ENCODE measurements at regions not wholly inside any gene's neighbourhood (a gene's known extent, or its start where the extent isn't known, plus 50 kb on each side); places are given as distances from the start of the nearest gene placed in this dataset.
A peak's percentile ranks its signal among the peaks of the same experiment; 100 is the strongest.

DNA sequence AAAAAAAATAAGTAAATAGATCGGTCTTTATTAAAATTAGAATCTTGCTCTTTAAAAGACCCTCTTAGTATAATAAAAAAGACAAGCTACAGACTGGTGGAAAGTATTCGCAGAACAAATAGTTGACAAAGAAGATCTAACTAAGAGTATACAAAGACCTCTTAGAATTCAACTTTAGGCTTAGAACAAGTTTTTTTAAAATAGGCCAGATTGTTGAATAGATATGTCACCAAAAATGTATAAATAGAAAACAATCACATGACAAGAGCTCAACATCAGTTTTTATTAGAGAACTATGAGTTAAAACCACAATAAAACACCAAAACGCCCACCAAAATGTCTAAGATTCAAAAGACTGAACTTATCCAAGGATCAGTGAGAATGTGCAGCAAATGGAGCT is 632.7 kb upstream of the PTCHD4 start:
- Histone ChIP-seq H3K27ac (ENCODE audit: low read depth, low read length) (no peak overlapping the region), H3K9me3 (ENCODE audit: control insufficient read depth in 1 of 2, low read length in 2 of 2) (no peaks in the 10 kb centered on the region), H3K4me1 (ENCODE audit: insufficient read depth, low read length) (no peaks in the 10 kb centered on the region), H3K27me3 (ENCODE audit: insufficient read depth, low read length) (no peaks in the 10 kb centered on the region), H3K4me3 (ENCODE audit: low read length in 2 of 2) (no peak overlapping the region), H3K36me3 (ENCODE audit: insufficient read depth, low read length) (no peaks in the 10 kb centered on the region)
- H3K4me3 Mint-ChIP-seq: no peak overlapping the region
- H3K27me3 Mint-ChIP-seq: no peaks in the 10 kb centered on the region
- ChIA-PET POLR2A (ENCODE audit: partially characterized antibody) (no interaction called here), CTCF (ENCODE audit: partially characterized antibody) (no interaction called here)
- H3K36me3 Mint-ChIP-seq: no peaks in the 10 kb centered on the region
- no peak for DNase-seq
- peaks cover 0 to 9% (median 4%) of the 10 kb centered on the region in 8 donors for H3K9me3 Mint-ChIP-seq
- no peaks in the 10 kb centered on the region for H3K4me1 Mint-ChIP-seq
- intact Hi-C loops (cut with micrococcal nuclease): no loop called here
- H3K27ac Mint-ChIP-seq: no peak overlapping the region

DNA sequence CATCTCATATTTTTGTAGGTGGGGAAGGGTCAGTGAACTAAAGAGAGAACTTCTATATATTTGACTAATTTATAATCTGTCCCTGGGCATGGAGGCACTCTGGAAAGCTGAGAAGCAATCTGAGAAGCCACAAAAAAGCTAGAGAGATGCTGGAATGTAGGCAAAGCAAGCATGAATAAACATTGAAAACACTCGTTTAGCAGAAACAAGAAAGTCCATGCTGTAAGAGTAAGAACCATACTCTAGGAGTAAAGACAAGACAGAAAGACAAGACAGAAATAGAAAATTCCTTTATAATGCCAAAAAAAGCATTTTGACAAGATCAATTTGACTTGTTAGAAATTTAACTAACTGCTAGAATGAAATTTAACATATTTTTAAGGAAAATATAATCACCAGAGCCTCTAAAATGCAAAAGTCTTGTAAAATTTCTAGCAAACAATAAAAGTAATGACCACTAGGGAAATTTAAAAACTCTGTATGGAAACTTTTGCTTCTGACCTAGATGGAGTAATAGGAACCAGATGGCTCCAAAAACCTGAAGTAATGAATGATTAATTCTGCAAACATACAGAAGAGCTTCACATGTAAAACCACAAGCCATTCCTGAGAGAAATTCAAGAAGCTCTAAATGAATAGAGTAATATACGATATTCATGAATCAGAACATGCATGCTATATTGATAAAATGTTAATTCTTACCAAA is 625.7 kb upstream of the PTCHD4 start:
- peaks cover 0 to 14% (median 5%) of the 10 kb centered on the region in 8 donors for H3K9me3 Mint-ChIP-seq

DNA sequence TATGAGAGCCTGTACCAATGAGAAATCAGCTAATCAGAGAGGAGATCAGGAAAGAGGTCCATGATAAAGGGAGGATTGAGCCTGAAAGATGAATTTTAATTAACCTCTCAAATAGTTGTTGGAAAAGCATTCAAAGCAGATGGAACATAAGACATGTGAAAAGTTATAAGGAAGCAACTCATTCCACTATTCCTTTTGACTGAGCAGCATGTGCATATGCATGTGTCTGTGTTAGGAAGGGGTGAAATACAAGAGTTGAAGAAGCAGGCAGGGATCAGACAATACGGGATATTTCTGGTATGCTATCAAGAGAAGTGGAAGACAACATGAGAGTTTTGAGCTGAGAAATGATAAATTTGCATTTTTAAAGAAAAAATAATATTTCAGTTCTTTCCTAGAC is 624.8 kb upstream of the PTCHD4 start:
- no peak for DNase-seq
- Mint-ChIP-seq H3K9me3 (peaks cover 0 to 18% (median 9%) of the 10 kb centered on the region in 8 donors), H3K27ac (no peak overlapping the region), H3K27me3 (no peaks in the 10 kb centered on the region), H3K4me3 (peak overlapping the region in 1 of 8 donors; percentile 43), H3K36me3 (no peaks in the 10 kb centered on the region), H3K4me1 (no peaks in the 10 kb centered on the region)
- Histone ChIP-seq H3K27me3 (ENCODE audit: insufficient read depth, low read length) (no peaks in the 10 kb centered on the region), H3K36me3 (ENCODE audit: insufficient read depth, low read length) (no peaks in the 10 kb centered on the region), H3K4me3 (ENCODE audit: low read length in 2 of 2) (no peak overlapping the region), H3K27ac (ENCODE audit: low read depth, low read length) (no peak overlapping the region), H3K4me1 (ENCODE audit: insufficient read depth, low read length) (no peaks in the 10 kb centered on the region), H3K9me3 (ENCODE audit: control insufficient read depth in 1 of 2, low read length in 2 of 2) (no peaks in the 10 kb centered on the region)
- ChIA-PET POLR2A (ENCODE audit: partially characterized antibody) (no interaction called here), CTCF (ENCODE audit: partially characterized antibody) (no interaction called here)
- intact Hi-C loops (cut with micrococcal nuclease): no loop called here

More for the DNA sequence above, 625.7 kb upstream of the PTCHD4 start:
- no peaks in the 10 kb centered on the region for H3K4me1 Mint-ChIP-seq
- H3K27me3 Mint-ChIP-seq: no peaks in the 10 kb centered on the region
- Histone ChIP-seq H3K9me3 (ENCODE audit: control insufficient read depth in 1 of 2, low read length in 2 of 2) (no peaks in the 10 kb centered on the region), H3K4me1 (ENCODE audit: insufficient read depth, low read length) (no peaks in the 10 kb centered on the region), H3K27ac (ENCODE audit: low read depth, low read length) (no peak overlapping the region), H3K27me3 (ENCODE audit: insufficient read depth, low read length) (no peaks in the 10 kb centered on the region), H3K36me3 (ENCODE audit: insufficient read depth, low read length) (no peaks in the 10 kb centered on the region), H3K4me3 (ENCODE audit: low read length in 2 of 2) (no peak overlapping the region)
- ChIA-PET CTCF (ENCODE audit: partially characterized antibody) (no interaction called here), POLR2A (ENCODE audit: partially characterized antibody) (no interaction called here)
- H3K27ac Mint-ChIP-seq: no peak overlapping the region
- no peaks in the 10 kb centered on the region for H3K36me3 Mint-ChIP-seq
- DNase-seq: no peak
- H3K4me3 Mint-ChIP-seq: no peak overlapping the region
- intact Hi-C loops (cut with micrococcal nuclease): no loop called here

DNA sequence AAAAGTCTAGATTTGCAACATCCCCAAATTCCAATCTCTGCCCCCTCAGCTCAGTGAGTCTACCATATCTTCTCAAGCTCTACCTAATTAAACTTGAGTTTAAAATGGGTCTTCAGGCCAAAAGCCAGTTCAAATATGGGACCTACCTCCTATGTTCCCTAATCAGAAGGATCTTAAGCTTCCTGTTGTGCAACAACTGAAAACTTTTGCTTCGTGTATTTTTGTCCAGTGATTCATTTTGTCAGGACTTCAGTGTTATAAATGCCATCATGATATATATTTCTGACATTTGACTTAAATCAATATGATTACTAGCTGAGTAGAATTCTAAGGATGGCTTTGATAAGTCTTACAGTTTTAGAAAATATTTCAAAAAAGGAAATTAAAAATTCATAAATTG is 622.6 kb upstream of the PTCHD4 start:
- Histone ChIP-seq H3K4me1 (ENCODE audit: insufficient read depth, low read length) (no peaks in the 10 kb centered on the region), H3K27me3 (ENCODE audit: insufficient read depth, low read length) (no peaks in the 10 kb centered on the region), H3K9me3 (ENCODE audit: control insufficient read depth in 1 of 2, low read length in 2 of 2) (no peaks in the 10 kb centered on the region), H3K27ac (ENCODE audit: low read depth, low read length) (no peak overlapping the region), H3K36me3 (ENCODE audit: insufficient read depth, low read length) (no peaks in the 10 kb centered on the region), H3K4me3 (ENCODE audit: low read length in 2 of 2) (no peak overlapping the region)
- no peak for DNase-seq
- Mint-ChIP-seq H3K9me3 (peaks cover 0 to 30% (median 14%) of the 10 kb centered on the region in 8 donors), H3K27me3 (no peaks in the 10 kb centered on the region), H3K36me3 (no peaks in the 10 kb centered on the region), H3K4me1 (no peaks in the 10 kb centered on the region), H3K4me3 (no peak overlapping the region), H3K27ac (no peak overlapping the region)
- ChIA-PET CTCF (ENCODE audit: partially characterized antibody) (no interaction called here), POLR2A (ENCODE audit: partially characterized antibody) (no interaction called here)
- intact Hi-C loops (cut with micrococcal nuclease): no loop called here

DNA sequence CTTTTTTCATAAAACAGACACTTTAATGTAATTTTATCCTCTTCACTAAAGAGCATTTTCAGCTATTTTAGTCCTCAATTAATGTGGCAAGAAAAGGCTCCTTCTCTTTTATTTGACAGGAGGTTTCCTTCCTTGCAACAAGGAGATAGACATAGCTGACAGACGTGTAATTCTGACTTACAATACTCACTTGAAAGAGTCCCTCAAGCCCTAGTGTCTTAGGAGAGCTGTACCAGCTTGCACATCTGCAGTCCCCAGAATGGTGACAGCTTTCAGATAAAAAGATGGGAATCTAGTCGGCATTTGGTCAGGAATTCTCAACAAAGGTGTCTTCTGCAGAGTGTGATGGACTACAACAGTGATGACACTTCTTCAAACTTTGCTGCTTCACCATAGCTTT is 603.7 kb upstream of the PTCHD4 start:
- CTCF ChIA-PET (ENCODE audit: partially characterized antibody): no interaction called here
- intact Hi-C loops (cut with micrococcal nuclease): no loop called here
- DNase-seq: no peak
- Mint-ChIP-seq H3K4me1 (no peaks in the 10 kb centered on the region), H3K9me3 (peaks cover under 1 to 14% (median 3%) of the 10 kb centered on the region in 8 donors), H3K36me3 (no peaks in the 10 kb centered on the region), H3K27me3 (no peaks in the 10 kb centered on the region), H3K27ac (no peak overlapping the region), H3K4me3 (no peak overlapping the region)
- H3K27me3 ChIP-seq (ENCODE audit: insufficient read depth, low read length): no peaks in the 10 kb centered on the region
- no peaks in the 10 kb centered on the region for H3K9me3 ChIP-seq (ENCODE audit: control insufficient read depth in 1 of 2, low read length in 2 of 2)
- no peak overlapping the region for H3K4me3 ChIP-seq (ENCODE audit: low read length in 2 of 2)
- POLR2A ChIA-PET (ENCODE audit: partially characterized antibody): no interaction called here
- H3K4me1 ChIP-seq (ENCODE audit: insufficient read depth, low read length): no peaks in the 10 kb centered on the region
- no peaks in the 10 kb centered on the region for H3K36me3 ChIP-seq (ENCODE audit: insufficient read depth, low read length)
- H3K27ac ChIP-seq (ENCODE audit: low read depth, low read length): no peak overlapping the region

DNA sequence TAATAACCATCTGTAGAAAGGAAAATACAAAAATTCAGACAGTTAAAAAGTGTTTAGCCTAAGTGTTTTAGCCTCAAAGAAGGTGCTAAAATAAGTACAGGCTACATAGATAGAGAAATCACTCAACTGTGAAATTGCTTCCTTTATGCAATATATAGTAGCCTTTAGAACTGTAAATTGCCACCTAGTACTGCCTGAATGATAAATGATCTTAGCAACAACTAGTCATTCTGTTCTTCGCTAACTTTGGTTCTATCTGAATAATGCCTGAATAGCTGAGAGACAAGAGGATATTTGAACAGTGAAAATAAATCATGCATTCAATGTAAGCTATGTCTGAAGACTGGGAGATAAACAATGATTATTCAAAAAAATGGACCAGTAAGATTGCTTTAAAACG is 603.3 kb upstream of the PTCHD4 start:
- Mint-ChIP-seq H3K4me1 (no peaks in the 10 kb centered on the region), H3K27me3 (no peaks in the 10 kb centered on the region), H3K9me3 (peaks cover 2 to 9% (median 3%) of the 10 kb centered on the region in 8 donors), H3K27ac (no peak overlapping the region), H3K36me3 (no peaks in the 10 kb centered on the region), H3K4me3 (no peak overlapping the region)
- ChIA-PET CTCF (ENCODE audit: partially characterized antibody) (no interaction called here), POLR2A (ENCODE audit: partially characterized antibody) (no interaction called here)
- Histone ChIP-seq H3K4me1 (ENCODE audit: insufficient read depth, low read length) (no peaks in the 10 kb centered on the region), H3K4me3 (ENCODE audit: low read length in 2 of 2) (no peak overlapping the region), H3K27me3 (ENCODE audit: insufficient read depth, low read length) (no peaks in the 10 kb centered on the region), H3K27ac (ENCODE audit: low read depth, low read length) (no peak overlapping the region), H3K9me3 (ENCODE audit: control insufficient read depth in 1 of 2, low read length in 2 of 2) (no peaks in the 10 kb centered on the region), H3K36me3 (ENCODE audit: insufficient read depth, low read length) (no peaks in the 10 kb centered on the region)
- intact Hi-C loops (cut with micrococcal nuclease): no loop called here
- no peak for DNase-seq

DNA sequence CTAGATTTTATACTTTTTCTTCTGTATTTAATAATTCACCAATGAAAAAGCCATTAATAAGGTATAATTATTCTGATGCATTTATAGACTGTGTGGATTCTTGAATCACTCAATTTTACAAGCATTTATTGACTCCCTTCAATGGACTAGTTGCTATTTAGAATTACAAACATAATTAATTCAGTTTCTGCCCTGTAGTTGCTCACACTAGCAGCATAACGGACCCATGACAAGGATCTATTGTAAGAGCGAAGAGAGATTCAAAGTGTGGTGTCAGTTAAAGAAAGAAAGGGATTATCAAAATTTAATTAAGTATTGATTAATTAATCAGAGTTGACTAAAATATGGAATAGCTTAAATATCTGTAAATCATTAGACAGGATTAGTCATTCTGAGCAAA is 602.6 kb upstream of the PTCHD4 start:
- H3K36me3 Mint-ChIP-seq: no peaks in the 10 kb centered on the region
- Histone ChIP-seq H3K27me3 (ENCODE audit: insufficient read depth, low read length) (no peaks in the 10 kb centered on the region), H3K4me1 (ENCODE audit: insufficient read depth, low read length) (no peaks in the 10 kb centered on the region), H3K9me3 (ENCODE audit: control insufficient read depth in 1 of 2, low read length in 2 of 2) (no peaks in the 10 kb centered on the region), H3K4me3 (ENCODE audit: low read length in 2 of 2) (no peak overlapping the region), H3K27ac (ENCODE audit: low read depth, low read length) (no peak overlapping the region), H3K36me3 (ENCODE audit: insufficient read depth, low read length) (no peaks in the 10 kb centered on the region)
- no peak for DNase-seq
- intact Hi-C loops (cut with micrococcal nuclease): no loop called here
- H3K27ac Mint-ChIP-seq: no peak overlapping the region
- peaks cover 2 to 9% (median 3%) of the 10 kb centered on the region in 8 donors for H3K9me3 Mint-ChIP-seq
- no peak overlapping the region for H3K4me3 Mint-ChIP-seq
- ChIA-PET CTCF (ENCODE audit: partially characterized antibody) (no interaction called here), POLR2A (ENCODE audit: partially characterized antibody) (no interaction called here)
- no peaks in the 10 kb centered on the region for H3K4me1 Mint-ChIP-seq
- no peaks in the 10 kb centered on the region for H3K27me3 Mint-ChIP-seq

DNA sequence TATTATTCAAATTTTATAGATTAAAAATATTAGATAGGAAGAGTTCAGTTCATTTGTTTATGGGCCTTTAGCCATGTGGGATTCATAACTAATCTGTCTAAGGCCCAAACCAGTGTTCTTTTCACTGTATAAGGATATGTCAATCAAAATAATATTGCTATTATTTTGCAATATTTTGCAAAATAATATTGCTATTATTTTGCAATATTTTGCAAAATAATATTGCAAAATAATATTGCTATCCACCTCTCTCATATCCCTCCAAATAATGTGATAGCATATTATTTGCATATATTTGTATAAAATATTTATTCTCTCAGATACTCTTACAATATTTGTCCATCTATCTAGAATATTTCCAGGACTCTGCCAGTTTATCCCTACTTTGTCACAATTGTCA is 595.3 kb upstream of the PTCHD4 start:
- Mint-ChIP-seq H3K36me3 (no peaks in the 10 kb centered on the region), H3K4me1 (peaks cover 0 to 3% (median 0%) of the 10 kb centered on the region in 4 donors), H3K27me3 (no peaks in the 10 kb centered on the region), H3K4me3 (no peak overlapping the region), H3K9me3 (peaks cover 2 to 27% (median 11%) of the 10 kb centered on the region in 8 donors), H3K27ac (no peak overlapping the region)
- Histone ChIP-seq H3K36me3 (ENCODE audit: insufficient read depth, low read length) (no peaks in the 10 kb centered on the region), H3K27me3 (ENCODE audit: insufficient read depth, low read length) (no peaks in the 10 kb centered on the region), H3K4me1 (ENCODE audit: insufficient read depth, low read length) (no peaks in the 10 kb centered on the region), H3K9me3 (ENCODE audit: control insufficient read depth in 1 of 2, low read length in 2 of 2) (no peaks in the 10 kb centered on the region), H3K4me3 (ENCODE audit: low read length in 2 of 2) (no peak overlapping the region), H3K27ac (ENCODE audit: low read depth, low read length) (no peak overlapping the region)
- CTCF ChIA-PET (ENCODE audit: partially characterized antibody): no interaction called here
- POLR2A ChIA-PET (ENCODE audit: partially characterized antibody): no interaction called here
- intact Hi-C loops (cut with micrococcal nuclease): no loop called here
- DNase-seq: no peak
